Right renal cortex interstitium (tissue), 3 donors: ENCODE measurements at regions not wholly inside any gene's neighbourhood (a gene's known extent, or its start where the extent isn't known, plus 50 kb on each side); places are given as distances from the start of the nearest gene placed in this dataset.
"Not testable (repeated sequence)": the region's sequence is repeated elsewhere in the genome, so short reads cannot be mapped to it uniquely, and the experiment has no call there.

Experiments
- DNase-seq, 3 donors: peaks; one replicate each; pipeline ENCODE4 v3.0.0-alpha.2; 2013; ENCODE audit warnings: low read depth in 3 of 3, low spot score in 2 of 3

- DNase-seq = no peak
These were observed 1212.0 kb downstream of the GALC start for GRCh38 chr14:86780876-86781510.

- DNase-seq = no peak
These were observed 1212.5 kb downstream of the GALC start for GRCh38 chr14:86780461-86780860.

- no peak for DNase-seq
These were observed 1213.6 kb downstream of the GALC start for GRCh38 chr14:86779416-86779815.

GRCh38 chr14:86777963-86778602 lies 1214.9 kb downstream of the GALC start:
- no peak for DNase-seq

- DNase-seq = not testable (repeated sequence)
These were observed 1217.1 kb downstream of the GALC start for GRCh38 chr14:86775896-86776295.

- no peak for DNase-seq
These were observed 1218.1 kb downstream of the GALC start for GRCh38 chr14:86774916-86775315.

- DNase-seq = no peak
These were observed 1220.9 kb downstream of the GALC start for GRCh38 chr14:86772075-86772474.

- DNase-seq = no peak
These were observed 1222.8 kb downstream of the GALC start for GRCh38 chr14:86770186-86770585.

- no peak for DNase-seq
These were observed 1226.5 kb downstream of the GALC start for GRCh38 chr14:86766469-86766868.

GRCh38 chr14:86761611-86762010 lies 1231.4 kb downstream of the GALC start:
- no peak for DNase-seq

GRCh38 chr14:86756521-86757190 lies 1226.7 kb downstream of the FLRT2 start:
- no peak for DNase-seq

- not testable (repeated sequence) for DNase-seq
These were observed 1220.5 kb downstream of the FLRT2 start for GRCh38 chr14:86750488-86750887.

- DNase-seq = no peak
These were observed 1209.8 kb downstream of the FLRT2 start for GRCh38 chr14:86739761-86740160.

GRCh38 chr14:86731427-86731826 lies 1201.5 kb downstream of the FLRT2 start:
- DNase-seq = not testable (repeated sequence)

- no peak for DNase-seq
These were observed 1193.3 kb downstream of the FLRT2 start for GRCh38 chr14:86723254-86723624.

- no peak for DNase-seq
These were observed 1192.8 kb downstream of the FLRT2 start for GRCh38 chr14:86722612-86723253.

GRCh38 chr14:86714575-86714974 lies 1184.6 kb downstream of the FLRT2 start:
- DNase-seq = no peak

- no peak for DNase-seq
These were observed 1184.2 kb downstream of the FLRT2 start for GRCh38 chr14:86714153-86714552.

GRCh38 chr14:86712727-86713126 lies 1182.8 kb downstream of the FLRT2 start:
- no peak for DNase-seq

GRCh38 chr14:86712176-86712575 lies 1182.2 kb downstream of the FLRT2 start:
- no peak for DNase-seq

- no peak for DNase-seq
These were observed 1178.9 kb downstream of the FLRT2 start for GRCh38 chr14:86708846-86709339.
